ENCODE measurements at regions not wholly inside any gene's neighbourhood (a gene's known extent, or its start where the extent isn't known, plus 50 kb on each side); places are given as distances from the start of the nearest gene placed in this dataset.

GRCh38 chr5:86674069-86674468 is 56.3 kb downstream of the COX7C start:
- TF ChIP-seq CTCF (IDR thresholded peaks at IDR 0.05), result no peak
- TF ChIP-seq POLR2A (IDR thresholded peaks at IDR 0.05), result no peak

Measured in lower leg skin (tissue), 3 donors.